ENCODE measurements at regions not wholly inside any gene's neighbourhood (a gene's known extent, or its start where the extent isn't known, plus 50 kb on each side); places are given as distances from the start of the nearest gene placed in this dataset.

DNA sequence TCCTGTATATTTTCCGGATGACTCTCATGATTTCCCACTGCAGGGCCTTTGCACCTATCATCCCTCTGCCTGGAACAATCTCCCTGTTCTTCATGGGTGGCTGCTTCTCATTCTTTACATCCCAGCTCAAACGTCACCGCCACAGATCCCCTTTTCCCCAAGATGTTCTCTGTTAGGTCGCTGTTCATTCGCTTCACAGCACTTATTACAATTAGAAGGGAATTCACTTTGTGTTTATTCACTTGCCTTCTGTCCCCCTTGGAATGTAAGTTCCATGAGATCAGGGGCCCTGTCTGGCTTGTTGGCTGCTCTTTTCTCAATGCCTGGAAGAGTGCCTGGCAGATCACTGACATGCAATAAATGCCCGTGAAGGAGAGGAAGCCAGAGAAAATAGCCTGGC lies 106.7 kb downstream of the FOXI3 start:
- no peaks in the 10 kb centered on the region for H3K36me3 ChIP-seq (ENCODE audit: control insufficient read depth, insufficient read depth, low read length)
- H3K9me3 Mint-ChIP-seq = peaks cover 2% of the 10 kb centered on the region
- peaks cover 4% of the 10 kb centered on the region for H3K4me1 ChIP-seq (ENCODE audit: control insufficient read depth, insufficient read depth, low read length)
- no peak overlapping the region for H3K4me3 ChIP-seq (ENCODE audit: low read length)
- H3K27me3 ChIP-seq (ENCODE audit: control insufficient read depth, insufficient read depth, low read length, poor library complexity, severe bottlenecking) = peaks cover 38% of the 10 kb centered on the region
- no peak overlapping the region for H3K9ac ChIP-seq (ENCODE audit: extremely low read depth, low read length, poor library complexity, severe bottlenecking)
- no peak overlapping the region for H3K27ac Mint-ChIP-seq
- peaks cover 69% of the 10 kb centered on the region for H3K27me3 Mint-ChIP-seq (ENCODE audit: insufficient read depth)
- peaks cover 5% of the 10 kb centered on the region for H3K4me1 Mint-ChIP-seq
- TF ChIP-seq CTCF (conservative IDR thresholded peaks at IDR 0.05) = no peak
- H3K36me3 Mint-ChIP-seq (ENCODE audit: low read depth) = no peaks in the 10 kb centered on the region
- no peak overlapping the region for H3K4me3 Mint-ChIP-seq
- no peak for DNase-seq
- WGBS, 2 experiments (ENCODE audit: insufficient coverage in 1 of 2, insufficient read length in 1 of 2) = 92% methylated on average over 5 to 6 of the region's 6 CpGs
- H3K9me3 ChIP-seq (ENCODE audit: control insufficient read depth, low read length) = peaks cover 1% of the 10 kb centered on the region
- H3K27ac ChIP-seq (ENCODE audit: low read depth, low read length) = no peak overlapping the region

GRCh38 chr2:88342749-88343148 lies 109.7 kb downstream of the FOXI3 start:
- DNase-seq = no peak
- Histone ChIP-seq H3K9ac (ENCODE audit: extremely low read depth, low read length, poor library complexity, severe bottlenecking) (no peak overlapping the region), H3K27ac (ENCODE audit: low read depth, low read length) (no peak overlapping the region), H3K36me3 (ENCODE audit: control insufficient read depth, insufficient read depth, low read length) (no peaks in the 10 kb centered on the region), H3K9me3 (ENCODE audit: control insufficient read depth, low read length) (peaks cover 6% of the 10 kb centered on the region), H3K4me1 (ENCODE audit: control insufficient read depth, insufficient read depth, low read length) (peaks cover 4% of the 10 kb centered on the region), H3K27me3 (ENCODE audit: control insufficient read depth, insufficient read depth, low read length, poor library complexity, severe bottlenecking) (peaks cover 22% of the 10 kb centered on the region), H3K4me3 (ENCODE audit: low read length) (no peak overlapping the region)
- H3K4me1 Mint-ChIP-seq = no peaks in the 10 kb centered on the region
- no peaks in the 10 kb centered on the region for H3K36me3 Mint-ChIP-seq (ENCODE audit: low read depth)
- H3K27me3 Mint-ChIP-seq (ENCODE audit: insufficient read depth) = peaks cover 70% of the 10 kb centered on the region
- H3K9me3 Mint-ChIP-seq = peaks cover 7% of the 10 kb centered on the region
- H3K27ac Mint-ChIP-seq = no peak overlapping the region
- 83 to 94% methylated on average over 4 of the region's 4 CpGs for WGBS, 2 experiments (ENCODE audit: insufficient coverage in 1 of 2, insufficient read length in 1 of 2)
- TF ChIP-seq CTCF (conservative IDR thresholded peaks at IDR 0.05) = no peak
- H3K4me3 Mint-ChIP-seq = no peak overlapping the region

GRCh38 chr2:88334418-88334817 lies 118.1 kb downstream of the FOXI3 start:
- peaks cover 7% of the 10 kb centered on the region for H3K4me1 ChIP-seq (ENCODE audit: control insufficient read depth, insufficient read depth, low read length)
- H3K4me3 ChIP-seq (ENCODE audit: low read length) = no peak overlapping the region
- H3K27me3 ChIP-seq (ENCODE audit: control insufficient read depth, insufficient read depth, low read length, poor library complexity, severe bottlenecking) = peaks cover 4% of the 10 kb centered on the region
- no peaks in the 10 kb centered on the region for H3K9me3 Mint-ChIP-seq
- no peak overlapping the region for H3K9ac ChIP-seq (ENCODE audit: extremely low read depth, low read length, poor library complexity, severe bottlenecking)
- no peaks in the 10 kb centered on the region for H3K36me3 Mint-ChIP-seq (ENCODE audit: low read depth)
- 100% methylated on average over 3 of the region's 3 CpGs for WGBS, 2 experiments (ENCODE audit: insufficient coverage in 1 of 2, insufficient read length in 1 of 2)
- H3K9me3 ChIP-seq (ENCODE audit: control insufficient read depth, low read length) = no peaks in the 10 kb centered on the region
- TF ChIP-seq CTCF (conservative IDR thresholded peaks at IDR 0.05) = no peak
- no peak overlapping the region for H3K4me3 Mint-ChIP-seq
- no peak for DNase-seq
- H3K27ac Mint-ChIP-seq = no peak overlapping the region
- H3K27ac ChIP-seq (ENCODE audit: low read depth, low read length) = no peak overlapping the region
- H3K4me1 Mint-ChIP-seq = peaks cover 26% of the 10 kb centered on the region
- no peaks in the 10 kb centered on the region for H3K36me3 ChIP-seq (ENCODE audit: control insufficient read depth, insufficient read depth, low read length)
- peaks cover 83% of the 10 kb centered on the region for H3K27me3 Mint-ChIP-seq (ENCODE audit: insufficient read depth)

Data from endodermal cell (in vitro differentiated cells).